ENCODE measurements at regions not wholly inside any gene's neighbourhood (a gene's known extent, or its start where the extent isn't known, plus 50 kb on each side); places are given as distances from the start of the nearest gene placed in this dataset.
"Not testable (repeated sequence)": the region's sequence is repeated elsewhere in the genome, so short reads cannot be mapped to it uniquely, and the experiment has no call there.

DNA sequence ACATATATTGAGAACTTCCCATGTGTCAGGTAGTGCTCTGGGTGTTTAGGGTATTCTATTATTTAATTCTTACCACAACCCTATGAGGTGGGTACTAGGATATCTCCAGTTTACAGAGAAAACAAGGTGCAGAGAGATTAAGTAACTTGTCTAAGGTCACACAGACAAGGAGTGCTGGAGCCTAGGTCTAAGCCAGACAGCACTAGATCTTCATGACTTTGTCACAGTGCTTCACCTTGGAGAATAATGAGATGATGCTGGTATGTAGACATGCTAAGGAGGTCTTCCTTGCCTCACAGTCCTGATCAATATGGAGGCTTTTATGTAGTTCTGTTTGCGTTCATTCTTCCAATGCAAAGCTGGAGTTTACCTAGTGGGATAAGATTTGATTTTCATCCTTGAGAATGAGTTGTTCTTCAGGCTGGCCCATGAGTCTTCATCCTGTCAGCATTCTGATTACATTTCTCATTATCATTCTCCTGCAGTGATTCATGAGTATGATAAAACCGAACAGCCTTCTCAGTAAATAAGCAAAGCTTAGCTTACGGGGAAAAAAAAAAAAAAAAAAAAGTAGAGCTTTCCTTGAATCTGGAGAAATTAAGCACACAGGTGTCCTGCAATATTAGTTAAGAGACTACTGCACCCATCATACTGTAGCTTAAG lies 176.3 kb downstream of the C9orf152 start:
- Histone ChIP-seq H3K27ac (ENCODE audit: low read length) (no peak overlapping the region), H3K9me3 (ENCODE audit: control insufficient read depth, insufficient read depth, low read length) (no peaks in the 10 kb centered on the region), H3K27me3 (ENCODE audit: control insufficient read depth, insufficient read depth, low read length) (no peaks in the 10 kb centered on the region), H3K36me3 (ENCODE audit: control insufficient read depth, insufficient read depth, low read length) (no peaks in the 10 kb centered on the region), H3K4me3 (ENCODE audit: low read length) (no peak overlapping the region), H3K4me1 (ENCODE audit: control insufficient read depth, insufficient read depth, low read length) (no peaks in the 10 kb centered on the region)
- DNase-seq (ENCODE audit: low read depth, low spot score), result no peak
- no CpG with 5 or more reads among the region's 3 CpGs for WGBS (ENCODE audit: insufficient coverage, insufficient read length)

DNA sequence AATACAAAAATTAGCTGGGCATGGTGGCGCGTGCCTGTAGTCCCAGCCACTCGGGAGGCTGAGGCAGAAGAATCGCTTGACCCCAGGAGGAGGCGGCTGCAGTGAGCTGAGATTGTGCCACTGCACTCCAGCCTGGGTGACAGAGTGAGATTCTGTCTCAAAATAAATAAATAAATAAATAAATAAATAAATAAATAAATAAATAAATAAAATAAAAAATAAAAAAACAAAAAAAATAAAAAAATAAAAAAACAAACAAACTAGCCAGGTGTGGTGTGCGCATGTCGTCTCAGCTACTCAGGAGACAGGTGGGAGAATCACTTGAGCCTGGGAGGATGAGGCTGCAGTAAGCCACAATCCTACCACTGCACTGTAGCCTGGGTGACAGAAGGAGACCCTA lies 175.4 kb downstream of the C9orf152 start:
- H3K27me3 ChIP-seq (ENCODE audit: control insufficient read depth, insufficient read depth, low read length); H3K27ac ChIP-seq (ENCODE audit: low read length); H3K4me3 ChIP-seq (ENCODE audit: low read length); H3K9me3 ChIP-seq (ENCODE audit: control insufficient read depth, insufficient read depth, low read length); H3K4me1 ChIP-seq (ENCODE audit: control insufficient read depth, insufficient read depth, low read length); H3K36me3 ChIP-seq (ENCODE audit: control insufficient read depth, insufficient read depth, low read length); DNase-seq (ENCODE audit: low read depth, low spot score): not testable (repeated sequence)
- WGBS (ENCODE audit: insufficient coverage, insufficient read length), result no CpG with 5 or more reads among the region's 7 CpGs

DNA sequence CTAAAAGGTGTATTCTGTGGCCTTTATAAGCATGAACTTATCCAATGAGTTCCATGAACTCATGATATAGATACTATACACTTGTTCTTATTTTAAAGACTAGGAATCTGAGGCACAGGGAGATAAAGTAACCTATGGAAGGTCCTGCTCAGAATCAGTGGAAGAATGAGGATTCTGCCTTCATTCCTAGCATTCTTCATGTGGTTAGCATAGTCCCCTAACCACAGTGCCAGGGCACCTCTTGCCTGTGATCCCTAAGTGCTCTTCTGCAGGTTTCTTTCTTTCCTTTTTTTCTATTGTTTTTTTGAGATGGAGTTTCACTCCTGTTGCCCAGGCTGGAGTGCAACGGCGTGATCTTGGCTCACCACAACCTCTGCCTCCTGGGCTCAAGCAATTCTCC lies 174.1 kb downstream of the C9orf152 start:
- H3K4me1 ChIP-seq (ENCODE audit: control insufficient read depth, insufficient read depth, low read length), result no peaks in the 10 kb centered on the region
- no peaks in the 10 kb centered on the region for H3K27me3 ChIP-seq (ENCODE audit: control insufficient read depth, insufficient read depth, low read length)
- WGBS (ENCODE audit: insufficient coverage, insufficient read length), result no CpG with 5 or more reads among the region's 2 CpGs
- no peak for DNase-seq (ENCODE audit: low read depth, low spot score)
- H3K9me3 ChIP-seq (ENCODE audit: control insufficient read depth, insufficient read depth, low read length), result no peaks in the 10 kb centered on the region
- H3K27ac ChIP-seq (ENCODE audit: low read length), result no peak overlapping the region
- no peaks in the 10 kb centered on the region for H3K36me3 ChIP-seq (ENCODE audit: control insufficient read depth, insufficient read depth, low read length)
- no peak overlapping the region for H3K4me3 ChIP-seq (ENCODE audit: low read length)

DNA sequence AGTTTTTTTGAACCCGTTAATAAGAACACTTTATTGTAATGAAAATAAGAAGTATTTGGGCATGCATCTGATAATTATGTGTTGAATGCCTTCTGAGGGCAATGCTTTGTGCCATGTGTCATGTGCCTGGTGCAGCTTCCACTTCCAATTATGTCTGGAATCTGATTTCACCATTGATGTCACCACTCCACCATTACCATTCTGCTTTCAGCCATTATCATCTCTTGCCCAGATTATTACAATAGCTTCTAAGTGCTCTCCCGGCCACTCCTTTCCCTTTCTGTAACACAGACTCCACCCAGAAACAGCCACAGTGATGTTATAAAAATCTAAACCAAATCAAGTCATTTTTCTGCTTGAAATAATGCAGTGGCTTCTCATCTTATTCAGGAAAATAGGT lies 171.7 kb downstream of the C9orf152 start:
- no peaks in the 10 kb centered on the region for H3K27me3 ChIP-seq (ENCODE audit: control insufficient read depth, insufficient read depth, low read length)
- WGBS (ENCODE audit: insufficient coverage, insufficient read length), result no CpG with 5 or more reads among the region's 2 CpGs
- no peaks in the 10 kb centered on the region for H3K9me3 ChIP-seq (ENCODE audit: control insufficient read depth, insufficient read depth, low read length)
- DNase-seq (ENCODE audit: low read depth, low spot score), result no peak
- no peaks in the 10 kb centered on the region for H3K4me1 ChIP-seq (ENCODE audit: control insufficient read depth, insufficient read depth, low read length)
- no peaks in the 10 kb centered on the region for H3K36me3 ChIP-seq (ENCODE audit: control insufficient read depth, insufficient read depth, low read length)
- H3K4me3 ChIP-seq (ENCODE audit: low read length), result no peak overlapping the region
- no peak overlapping the region for H3K27ac ChIP-seq (ENCODE audit: low read length)

DNA sequence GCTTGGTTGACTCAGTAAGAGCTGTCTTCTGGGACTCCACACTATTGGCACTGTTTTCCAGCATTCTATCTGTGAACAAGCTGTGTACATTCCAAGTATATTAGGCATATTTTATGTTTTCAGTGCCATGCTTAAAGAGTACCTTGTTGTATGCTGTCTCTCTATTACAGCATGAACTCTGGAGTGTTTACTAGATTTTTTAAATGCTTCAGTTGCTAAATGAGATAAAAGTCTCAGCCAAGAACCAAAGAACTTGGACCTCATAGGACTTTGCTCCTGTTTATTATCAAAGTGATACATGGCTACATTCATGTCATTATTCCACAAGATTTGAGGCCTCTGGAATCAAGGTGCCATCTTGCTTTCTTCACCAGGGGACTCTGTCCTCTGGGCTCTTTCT lies 167.2 kb downstream of the C9orf152 start:
- H3K4me1 ChIP-seq (ENCODE audit: control insufficient read depth, insufficient read depth, low read length), result no peaks in the 10 kb centered on the region
- no peaks in the 10 kb centered on the region for H3K27me3 ChIP-seq (ENCODE audit: control insufficient read depth, insufficient read depth, low read length)
- no peaks in the 10 kb centered on the region for H3K9me3 ChIP-seq (ENCODE audit: control insufficient read depth, insufficient read depth, low read length)
- DNase-seq (ENCODE audit: low read depth, low spot score), result no peak
- H3K4me3 ChIP-seq (ENCODE audit: low read length), result no peak overlapping the region
- H3K36me3 ChIP-seq (ENCODE audit: control insufficient read depth, insufficient read depth, low read length), result no peaks in the 10 kb centered on the region
- H3K27ac ChIP-seq (ENCODE audit: low read length), result no peak overlapping the region

DNA sequence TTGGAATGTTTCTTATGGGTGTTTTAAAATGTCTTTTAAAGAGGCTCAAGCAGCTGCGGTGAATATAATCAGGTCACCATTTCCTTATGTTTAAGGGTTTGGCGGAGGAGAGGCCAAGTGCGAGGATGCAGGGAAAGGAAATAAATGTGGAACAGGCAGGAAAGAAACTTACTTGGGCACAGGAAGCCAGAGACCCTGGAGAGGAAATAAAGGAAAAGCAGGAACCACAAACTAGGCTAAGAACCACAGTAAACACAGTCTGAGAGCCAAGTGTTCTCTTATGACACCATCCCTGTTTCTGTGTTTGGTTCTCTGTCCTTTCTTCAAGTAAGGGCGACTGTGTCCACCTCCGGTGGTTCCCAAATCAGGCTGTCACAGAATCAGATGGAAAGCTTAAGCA lies 166.5 kb downstream of the C9orf152 start:
- H3K27ac ChIP-seq (ENCODE audit: low read length), result no peak overlapping the region
- no peaks in the 10 kb centered on the region for H3K9me3 ChIP-seq (ENCODE audit: control insufficient read depth, insufficient read depth, low read length)
- WGBS (ENCODE audit: insufficient coverage, insufficient read length), result no CpG with 5 or more reads among the region's 5 CpGs
- no peak overlapping the region for H3K4me3 ChIP-seq (ENCODE audit: low read length)
- no peaks in the 10 kb centered on the region for H3K4me1 ChIP-seq (ENCODE audit: control insufficient read depth, insufficient read depth, low read length)
- DNase-seq (ENCODE audit: low read depth, low spot score), result no peak
- H3K36me3 ChIP-seq (ENCODE audit: control insufficient read depth, insufficient read depth, low read length), result no peaks in the 10 kb centered on the region
- no peaks in the 10 kb centered on the region for H3K27me3 ChIP-seq (ENCODE audit: control insufficient read depth, insufficient read depth, low read length)

DNA sequence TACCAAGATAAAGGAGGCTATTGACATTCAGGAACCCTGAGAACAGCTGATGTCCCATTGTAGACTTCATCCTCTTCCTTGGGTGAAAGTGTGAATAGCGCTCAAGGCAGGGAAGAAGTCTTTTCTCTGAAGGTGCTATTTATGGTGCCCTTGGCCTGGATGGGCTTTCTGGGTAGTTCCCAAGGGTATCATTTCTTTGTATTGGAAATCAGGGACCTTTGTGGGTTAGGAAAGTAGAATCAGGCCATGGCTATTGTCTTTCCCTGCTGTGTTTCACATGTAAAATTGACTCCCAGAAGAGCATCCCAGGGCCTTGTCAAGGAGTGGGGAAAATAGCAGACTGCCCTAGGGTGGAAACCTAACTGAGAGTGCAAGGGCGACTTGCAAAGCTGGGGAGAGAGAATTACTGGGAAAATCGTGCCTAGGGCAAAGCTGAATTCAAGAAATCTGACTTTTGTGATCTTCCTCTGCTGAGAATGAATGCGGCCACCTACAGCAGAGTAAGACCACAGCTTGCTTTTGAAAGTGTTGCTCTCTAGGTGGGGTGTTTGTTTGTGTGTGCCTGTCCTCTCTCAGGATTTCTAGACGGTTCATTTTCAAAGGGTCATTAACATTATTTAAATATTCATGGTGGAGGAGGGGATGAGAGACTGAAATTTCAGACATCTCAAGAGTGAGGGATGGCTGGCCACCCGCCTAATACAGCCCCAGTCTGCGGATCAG lies 160.6 kb downstream of the C9orf152 start:
- Histone ChIP-seq H3K9me3 (ENCODE audit: control insufficient read depth, insufficient read depth, low read length) (no peaks in the 10 kb centered on the region), H3K4me1 (ENCODE audit: control insufficient read depth, insufficient read depth, low read length) (no peaks in the 10 kb centered on the region), H3K27me3 (ENCODE audit: control insufficient read depth, insufficient read depth, low read length) (no peaks in the 10 kb centered on the region; the same call in 1 of the 2 replicates), H3K4me3 (ENCODE audit: low read length) (peak overlapping the region; percentile 69; the same call in 1 of the 2 replicates), H3K36me3 (ENCODE audit: control insufficient read depth, insufficient read depth, low read length) (no peaks in the 10 kb centered on the region), H3K27ac (ENCODE audit: low read length) (peak overlapping the region; percentile 46)
- WGBS (ENCODE audit: insufficient coverage, insufficient read length), result no CpG with 5 or more reads among the region's 7 CpGs
- no peak for DNase-seq (ENCODE audit: low read depth, low spot score)

DNA sequence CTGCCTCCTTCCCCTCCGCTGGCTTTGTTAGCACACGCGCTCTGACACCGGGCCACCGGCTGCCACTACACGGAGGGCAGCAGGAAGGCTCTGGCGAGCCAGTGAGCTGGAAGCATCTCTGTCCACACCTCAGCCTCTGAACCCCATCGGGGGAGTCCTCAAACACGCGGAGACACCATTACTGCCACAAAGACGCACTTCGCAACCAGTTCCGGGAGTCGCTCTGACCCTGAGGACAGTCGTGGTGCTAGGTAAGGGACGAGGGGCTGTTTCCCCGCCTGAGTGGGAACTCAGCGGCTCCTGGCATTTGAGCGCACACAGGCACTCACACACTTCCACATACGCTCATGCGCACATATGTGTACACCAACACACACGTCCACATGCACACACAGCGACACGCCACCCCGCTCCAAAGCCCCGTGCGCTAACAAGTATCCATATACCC lies 160.0 kb downstream of the C9orf152 start:
- Histone ChIP-seq H3K27ac (ENCODE audit: low read length) (no peak overlapping the region), H3K36me3 (ENCODE audit: control insufficient read depth, insufficient read depth, low read length) (no peaks in the 10 kb centered on the region), H3K27me3 (ENCODE audit: control insufficient read depth, insufficient read depth, low read length) (no peaks in the 10 kb centered on the region; the same call in 1 of the 2 replicates), H3K4me3 (ENCODE audit: low read length) (peak overlapping the region; percentile 69; the same call in 1 of the 2 replicates), H3K9me3 (ENCODE audit: control insufficient read depth, insufficient read depth, low read length) (no peaks in the 10 kb centered on the region), H3K4me1 (ENCODE audit: control insufficient read depth, insufficient read depth, low read length) (no peaks in the 10 kb centered on the region)
- no CpG with 5 or more reads among the region's 27 CpGs for WGBS (ENCODE audit: insufficient coverage, insufficient read length)
- DNase-seq (ENCODE audit: low read depth, low spot score), result no peak

DNA sequence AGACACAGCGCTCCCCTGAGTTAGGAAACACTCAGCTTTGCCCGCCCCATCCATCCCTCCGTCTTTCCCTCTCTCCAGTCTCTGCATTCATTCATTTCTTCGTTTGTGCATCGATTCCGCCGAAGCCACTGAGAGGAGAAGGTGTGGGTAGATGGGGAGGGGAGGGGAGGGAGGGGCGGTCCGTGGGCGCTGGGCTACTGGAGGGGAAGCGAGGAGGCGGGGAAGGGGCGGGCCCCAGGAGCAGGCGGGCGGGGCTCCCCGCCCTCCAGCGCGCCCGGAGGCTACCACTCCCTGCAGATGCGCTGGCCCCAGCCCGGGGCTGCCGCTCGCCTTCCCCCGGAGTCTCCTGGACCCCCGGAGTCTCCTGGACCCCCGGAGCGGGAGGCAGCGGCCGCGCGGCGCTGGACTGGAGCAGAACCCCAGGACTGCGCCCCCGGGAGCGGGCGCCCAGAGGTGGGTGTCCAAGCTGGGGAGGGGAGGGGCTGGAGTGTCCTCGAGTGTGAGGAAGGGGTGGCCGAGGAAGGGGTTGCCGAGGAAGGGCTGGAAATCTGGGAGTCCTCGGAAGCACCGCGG lies 159.5 kb downstream of the C9orf152 start:
- WGBS (ENCODE audit: insufficient coverage, insufficient read length), result no CpG with 5 or more reads among the region's 42 CpGs
- no peak overlapping the region for H3K27ac ChIP-seq (ENCODE audit: low read length)
- H3K9me3 ChIP-seq (ENCODE audit: control insufficient read depth, insufficient read depth, low read length), result no peaks in the 10 kb centered on the region
- peak overlapping the region; percentile 69; the same call in 1 of the 2 replicates for H3K4me3 ChIP-seq (ENCODE audit: low read length)
- no peaks in the 10 kb centered on the region; the same call in 1 of the 2 replicates for H3K27me3 ChIP-seq (ENCODE audit: control insufficient read depth, insufficient read depth, low read length)
- DNase-seq (ENCODE audit: low read depth, low spot score), result no peak
- H3K4me1 ChIP-seq (ENCODE audit: control insufficient read depth, insufficient read depth, low read length), result no peaks in the 10 kb centered on the region
- no peaks in the 10 kb centered on the region for H3K36me3 ChIP-seq (ENCODE audit: control insufficient read depth, insufficient read depth, low read length)

DNA sequence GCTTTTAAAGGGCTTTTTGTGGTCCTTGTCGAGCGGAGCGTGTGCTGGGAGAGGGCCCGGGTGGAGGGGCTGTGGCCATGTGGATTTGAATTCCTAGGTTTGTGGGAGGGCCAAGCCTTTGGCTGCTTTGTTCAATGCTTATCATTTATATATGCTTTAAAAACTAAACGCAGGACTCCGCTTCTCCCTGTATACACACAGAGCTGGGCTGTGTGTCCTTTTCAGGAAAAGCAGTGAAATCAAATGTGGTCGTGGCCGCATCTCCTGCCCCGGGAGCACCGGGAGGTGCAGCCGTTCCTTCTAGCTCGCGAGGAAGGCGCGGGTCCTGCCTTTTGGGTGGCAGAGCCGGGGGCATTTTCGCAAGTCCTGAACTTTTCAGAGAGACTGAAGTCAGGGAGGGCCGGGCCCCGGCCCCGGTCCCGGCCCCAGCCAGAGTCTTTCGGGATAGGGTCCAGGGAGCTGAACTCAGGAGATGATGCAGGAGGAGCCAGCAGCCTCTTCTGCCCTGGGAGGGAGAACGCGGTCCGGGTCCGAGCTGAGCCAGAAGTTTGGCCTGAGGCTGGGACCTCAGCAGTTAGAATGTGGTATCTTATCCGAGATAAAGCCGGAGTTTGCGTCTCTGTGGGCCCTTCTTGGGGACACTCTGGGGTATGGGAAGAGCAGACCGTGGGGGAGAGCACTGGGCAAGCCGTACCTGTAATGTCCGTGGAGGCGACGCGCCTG lies 158.8 kb downstream of the C9orf152 start:
- Histone ChIP-seq H3K36me3 (ENCODE audit: control insufficient read depth, insufficient read depth, low read length) (no peaks in the 10 kb centered on the region), H3K4me3 (ENCODE audit: low read length) (peak overlapping the region; percentile 69), H3K9me3 (ENCODE audit: control insufficient read depth, insufficient read depth, low read length) (no peaks in the 10 kb centered on the region), H3K27me3 (ENCODE audit: control insufficient read depth, insufficient read depth, low read length) (no peaks in the 10 kb centered on the region; the same call in 1 of the 2 replicates), H3K27ac (ENCODE audit: low read length) (no peak overlapping the region), H3K4me1 (ENCODE audit: control insufficient read depth, insufficient read depth, low read length) (no peaks in the 10 kb centered on the region)
- no peak for DNase-seq (ENCODE audit: low read depth, low spot score)
- WGBS (ENCODE audit: insufficient coverage, insufficient read length), result no CpG with 5 or more reads among the region's 35 CpGs

All from iPS DF 6.9 (cell line).